ENCODE measurements at regions not wholly inside any gene's neighbourhood (a gene's known extent, or its start where the extent isn't known, plus 50 kb on each side); places are given as distances from the start of the nearest gene placed in this dataset.

- Histone ChIP-seq H3K27ac (no peak overlapping the region), H3K4me3 (no peak overlapping the region)
Observed at GRCh38 chr14:66121859-66122258, 364.3 kb upstream of the CCDC196 start.

- no peak overlapping the region for H3K27ac ChIP-seq
Observed at GRCh38 chr14:66129224-66129623, 356.9 kb upstream of the CCDC196 start.

GRCh38 chr14:66131111-66131510, 355.1 kb upstream of the CCDC196 start:
- no peak overlapping the region for H3K4me3 ChIP-seq

More at GRCh38 chr14:66129224-66129623, 356.9 kb upstream of the CCDC196 start:
- H3K4me3 ChIP-seq = no peak overlapping the region

GRCh38 chr14:66133666-66134065, 352.5 kb upstream of the CCDC196 start:
- H3K4me3 ChIP-seq = no peak overlapping the region
- H3K27ac ChIP-seq = no peak overlapping the region

More at GRCh38 chr14:66131111-66131510, 355.1 kb upstream of the CCDC196 start:
- H3K27ac ChIP-seq = no peak overlapping the region

- no peak overlapping the region for H3K4me3 ChIP-seq
- no peak overlapping the region for H3K27ac ChIP-seq
Observed at GRCh38 chr14:66135831-66136230, 350.3 kb upstream of the CCDC196 start.

GRCh38 chr14:66137081-66137480, 349.1 kb upstream of the CCDC196 start:
- H3K4me3 ChIP-seq = no peak overlapping the region
- no peak overlapping the region for H3K27ac ChIP-seq

GRCh38 chr14:66139432-66139831, 346.7 kb upstream of the CCDC196 start:
- Histone ChIP-seq H3K27ac (no peak overlapping the region), H3K4me3 (no peak overlapping the region)

GRCh38 chr14:66140213-66140918, 345.8 kb upstream of the CCDC196 start:
- H3K27ac ChIP-seq = no peak overlapping the region
- no peak overlapping the region for H3K4me3 ChIP-seq

GRCh38 chr14:66140963-66141362, 345.2 kb upstream of the CCDC196 start:
- H3K27ac ChIP-seq = no peak overlapping the region
- no peak overlapping the region for H3K4me3 ChIP-seq

GRCh38 chr14:66141733-66142132, 344.4 kb upstream of the CCDC196 start:
- Histone ChIP-seq H3K4me3 (no peak overlapping the region), H3K27ac (no peak overlapping the region)

- Histone ChIP-seq H3K27ac (no peak overlapping the region), H3K4me3 (no peak overlapping the region)
Observed at GRCh38 chr14:66143387-66144112, 342.6 kb upstream of the CCDC196 start.

GRCh38 chr14:66152302-66152701, 333.9 kb upstream of the CCDC196 start:
- H3K4me3 ChIP-seq = no peak overlapping the region
- H3K27ac ChIP-seq = no peak overlapping the region

GRCh38 chr14:66152747-66153146, 333.4 kb upstream of the CCDC196 start:
- Histone ChIP-seq H3K4me3 (no peak overlapping the region), H3K27ac (no peak overlapping the region)

GRCh38 chr14:66163023-66163422, 323.1 kb upstream of the CCDC196 start:
- Histone ChIP-seq H3K4me3 (no peak overlapping the region), H3K27ac (no peak overlapping the region)

GRCh38 chr14:66165337-66165736, 320.8 kb upstream of the CCDC196 start:
- H3K4me3 ChIP-seq = no peak overlapping the region
- no peak overlapping the region for H3K27ac ChIP-seq

- Histone ChIP-seq H3K4me3 (no peak overlapping the region), H3K27ac (no peak overlapping the region)
Observed at GRCh38 chr14:66174453-66174891, 311.7 kb upstream of the CCDC196 start.

- Histone ChIP-seq H3K4me3 (no peak overlapping the region), H3K27ac (no peak overlapping the region)
Observed at GRCh38 chr14:66177935-66178334, 308.2 kb upstream of the CCDC196 start.

- no peak overlapping the region for H3K27ac ChIP-seq
- no peak overlapping the region for H3K4me3 ChIP-seq
Observed at GRCh38 chr14:66196670-66197069, 289.5 kb upstream of the CCDC196 start.

GRCh38 chr14:66197276-66197675, 288.9 kb upstream of the CCDC196 start:
- no peak overlapping the region for H3K4me3 ChIP-seq
- H3K27ac ChIP-seq = no peak overlapping the region

GRCh38 chr14:66206554-66206953, 279.6 kb upstream of the CCDC196 start:
- no peak overlapping the region for H3K27ac ChIP-seq
- H3K4me3 ChIP-seq = no peak overlapping the region

GRCh38 chr14:66216763-66217162, 269.4 kb upstream of the CCDC196 start:
- Histone ChIP-seq H3K27ac (no peak overlapping the region), H3K4me3 (no peak overlapping the region)
